Activated naive CD8-positive, alpha-beta T cell treated with anti-CD3 and anti-CD28 coated beads, Interleukin-2, amount 50 U/mL, for 24 hours (primary cell): ENCODE measurements at regions not wholly inside any gene's neighbourhood (a gene's known extent, or its start where the extent isn't known, plus 50 kb on each side); places are given as distances from the start of the nearest gene placed in this dataset.

Experiments
- ATAC-seq: fragments of 150-1000 bp; cut with Tn5 transposase; one replicate; pipeline ENCODE4 v1.10.0; 2021
- DNase-seq: peaks from one replicate; pipeline ENCODE4 v3.0.0; 2021
- H3K27ac Mint-ChIP-seq: one replicate; pipeline ENCODE4 v1.8.0; 2021; ENCODE audit warnings: mild to moderate bottlenecking, mixed read lengths
- H3K27me3 Mint-ChIP-seq: one replicate; pipeline ENCODE4 v1.8.0; 2021; ENCODE audit warnings: mixed read lengths
- H3K36me3 Mint-ChIP-seq: one replicate; pipeline ENCODE4 v1.8.0; 2021; ENCODE audit warnings: low read depth, mixed read lengths
- H3K4me1 Mint-ChIP-seq: one replicate; pipeline ENCODE4 v1.8.0; 2021; ENCODE audit warnings: mixed read lengths
- H3K4me3 Mint-ChIP-seq: one replicate; pipeline ENCODE4 v1.8.0; 2021; ENCODE audit warnings: mild to moderate bottlenecking, moderate library complexity, mixed read lengths
- H3K9me3 Mint-ChIP-seq: one replicate; pipeline ENCODE4 v1.8.0; 2021; ENCODE audit warnings: mixed read lengths

GRCh38 chr10:60456053-60456452 is 66.4 kb upstream of the ANK3 start:
- ATAC-seq (no peak), DNase-seq (no peak)
- Mint-ChIP-seq H3K4me3 (no peak overlapping the region), H3K4me1 (no peaks in the 10 kb centered on the region), H3K27me3 (no peaks in the 10 kb centered on the region), H3K36me3 (no peaks in the 10 kb centered on the region), H3K27ac (no peak overlapping the region), H3K9me3 (no peaks in the 10 kb centered on the region)

- Mint-ChIP-seq H3K4me3 (no peak overlapping the region), H3K4me1 (no peaks in the 10 kb centered on the region), H3K27ac (no peak overlapping the region), H3K9me3 (no peaks in the 10 kb centered on the region), H3K36me3 (no peaks in the 10 kb centered on the region), H3K27me3 (no peaks in the 10 kb centered on the region)
- DNase-seq (no peak), ATAC-seq (no peak)
Measured at GRCh38 chr10:60454336-60454735, 64.7 kb upstream of the ANK3 start.

GRCh38 chr10:60453036-60453435 is 63.4 kb upstream of the ANK3 start:
- Mint-ChIP-seq H3K27ac (no peak overlapping the region), H3K4me1 (no peaks in the 10 kb centered on the region), H3K9me3 (no peaks in the 10 kb centered on the region), H3K27me3 (no peaks in the 10 kb centered on the region), H3K4me3 (no peak overlapping the region), H3K36me3 (no peaks in the 10 kb centered on the region)
- ATAC-seq (no peak), DNase-seq (no peak)

- H3K27ac Mint-ChIP-seq, result no peak overlapping the region
- H3K36me3 Mint-ChIP-seq, result no peaks in the 10 kb centered on the region
- H3K27me3 Mint-ChIP-seq, result no peaks in the 10 kb centered on the region
- H3K4me3 Mint-ChIP-seq, result no peak overlapping the region
- ATAC-seq, result no peak
- no peak for DNase-seq
- peaks cover 5% of the 10 kb centered on the region for H3K4me1 Mint-ChIP-seq
- H3K9me3 Mint-ChIP-seq, result no peaks in the 10 kb centered on the region
Measured at GRCh38 chr10:60450291-60450690, 60.6 kb upstream of the ANK3 start.

GRCh38 chr10:60448246-60448645 is 58.6 kb upstream of the ANK3 start:
- Mint-ChIP-seq H3K4me1 (peaks cover 5% of the 10 kb centered on the region), H3K36me3 (no peaks in the 10 kb centered on the region), H3K27ac (no peak overlapping the region), H3K27me3 (no peaks in the 10 kb centered on the region), H3K9me3 (no peaks in the 10 kb centered on the region), H3K4me3 (no peak overlapping the region)
- ATAC-seq (no peak), DNase-seq (no peak)

GRCh38 chr10:60446851-60447250 is 57.2 kb upstream of the ANK3 start:
- Mint-ChIP-seq H3K36me3 (no peaks in the 10 kb centered on the region), H3K4me3 (no peak overlapping the region), H3K27ac (no peak overlapping the region), H3K9me3 (no peaks in the 10 kb centered on the region), H3K4me1 (peaks cover 5% of the 10 kb centered on the region), H3K27me3 (no peaks in the 10 kb centered on the region)
- DNase-seq (no peak), ATAC-seq (no peak)

- H3K4me1 Mint-ChIP-seq, result peaks cover 5% of the 10 kb centered on the region
Measured at GRCh38 chr10:60446070-60446833, 56.6 kb upstream of the ANK3 start.

GRCh38 chr10:60444494-60445064 is 54.9 kb upstream of the ANK3 start:
- no peak for DNase-seq
- H3K4me1 Mint-ChIP-seq, result peaks cover 5% of the 10 kb centered on the region
- no peaks in the 10 kb centered on the region for H3K36me3 Mint-ChIP-seq
- ATAC-seq, result no peak
- no peak overlapping the region for H3K27ac Mint-ChIP-seq
- no peaks in the 10 kb centered on the region for H3K27me3 Mint-ChIP-seq
- no peaks in the 10 kb centered on the region for H3K9me3 Mint-ChIP-seq
- H3K4me3 Mint-ChIP-seq, result no peak overlapping the region

More at GRCh38 chr10:60446070-60446833, 56.6 kb upstream of the ANK3 start:
- no peak overlapping the region for H3K27ac Mint-ChIP-seq
- no peaks in the 10 kb centered on the region for H3K36me3 Mint-ChIP-seq
- no peak for ATAC-seq
- H3K27me3 Mint-ChIP-seq, result no peaks in the 10 kb centered on the region
- H3K9me3 Mint-ChIP-seq, result no peaks in the 10 kb centered on the region
- H3K4me3 Mint-ChIP-seq, result no peak overlapping the region
- DNase-seq, result no peak

GRCh38 chr10:60443346-60443745 is 53.7 kb upstream of the ANK3 start:
- Mint-ChIP-seq H3K27ac (no peak overlapping the region), H3K36me3 (no peaks in the 10 kb centered on the region), H3K4me1 (peaks cover 5% of the 10 kb centered on the region), H3K27me3 (no peaks in the 10 kb centered on the region), H3K9me3 (no peaks in the 10 kb centered on the region), H3K4me3 (no peak overlapping the region)
- ATAC-seq (no peak), DNase-seq (no peak)

GRCh38 chr10:60441515-60441914 is 51.8 kb upstream of the ANK3 start:
- Mint-ChIP-seq H3K36me3 (no peaks in the 10 kb centered on the region), H3K27me3 (no peaks in the 10 kb centered on the region), H3K9me3 (no peaks in the 10 kb centered on the region), H3K4me3 (no peak overlapping the region), H3K4me1 (no peaks in the 10 kb centered on the region), H3K27ac (no peak overlapping the region)
- no peak for ATAC-seq
- no peak for DNase-seq

- no peaks in the 10 kb centered on the region for H3K9me3 Mint-ChIP-seq
- H3K4me3 Mint-ChIP-seq, result no peak overlapping the region
- H3K36me3 Mint-ChIP-seq, result no peaks in the 10 kb centered on the region
- no peak for ATAC-seq
- H3K27me3 Mint-ChIP-seq, result no peaks in the 10 kb centered on the region
- no peak overlapping the region for H3K27ac Mint-ChIP-seq
- no peak for DNase-seq
- H3K4me1 Mint-ChIP-seq, result no peaks in the 10 kb centered on the region
Measured at GRCh38 chr10:60439641-60440040, 50.0 kb upstream of the ANK3 start.
